SK-N-SH (cell line): ENCODE measurements at regions not wholly inside any gene's neighbourhood (a gene's known extent, or its start where the extent isn't known, plus 50 kb on each side); places are given as distances from the start of the nearest gene placed in this dataset.

Experiments
- CTCF ChIA-PET: fragments of 300-600, 350-600 bp; formaldehyde crosslinking; extraction: SDS; loops from one replicate; lab custom pipeline; 2021; lab: Yijun Ruan, JAX
- POLR2A ChIA-PET: fragments of 350-600 bp; sonication (Branson Sonifier 250); formaldehyde crosslinking; extraction: SDS; loops from one replicate; lab custom pipeline; 2020; ENCODE audit warnings: antibody characterized with exemption, inconsistent platforms; lab: Yijun Ruan, JAX
- DNase-seq: peaks from one replicate; pipeline ENCODE4 v3.0.0; 2012
- H2AFZ ChIP-seq: fragments of 200-600 bp; sonication (generic); 2 replicates; pipeline ENCODE4 v1.8.1; 2016; ENCODE audit warnings: antibody characterized with exemption, mild to moderate bottlenecking, low read depth
- H3F3A ChIP-seq: fragments of 200-600 bp; sonication (generic); replicated peaks from 2 replicates; pipeline ENCODE3; 2016; ENCODE audit warnings: antibody characterized with exemption, mild to moderate bottlenecking; ENCODE audit not compliant: insufficient read depth
- H3K27ac ChIP-seq, 2 experiments: fragments of 200-500 bp in 1 of 2; fragments of 200-600 bp in 1 of 2; sonication (Bioruptor generic) in 1 of 2; sonication (generic), shearing (Covaris generic) in 1 of 2; 2 replicates each; pipeline versions ENCODE4 v1.5.1 to v1.6.1; 2014 to 2016; ENCODE audit warnings: low read depth in 2 of 2, inconsistent platforms in 1 of 2, low read length in 1 of 2, mild to moderate bottlenecking in 1 of 2, mixed read lengths in 1 of 2
- H3K27me3 ChIP-seq: fragments of 200-600 bp; sonication (generic), shearing (Covaris generic); 2 replicates; pipeline ENCODE4 v1.6.1; 2016; ENCODE audit warnings: mixed run types; ENCODE audit not compliant: insufficient read depth
- H3K36me3 ChIP-seq, 2 experiments: fragments of 200-500 bp in 1 of 2; fragments of 200-600 bp in 1 of 2; sonication (Bioruptor generic) in 1 of 2; sonication (generic) in 1 of 2; replicated peaks in 1 of 2; 2 replicates each; pipeline versions ENCODE3 to v1.5.1; 2014 to 2016; ENCODE audit warnings: low read length in 1 of 2, mild to moderate bottlenecking in 1 of 2; ENCODE audit not compliant: insufficient read depth in 2 of 2, control insufficient read depth in 1 of 2
- H3K4me1 ChIP-seq, 2 experiments: fragments of 200-500 bp in 1 of 2; fragments of 200-600 bp in 1 of 2; sonication (Bioruptor generic) in 1 of 2; sonication (generic), shearing (Covaris generic) in 1 of 2; 2 replicates each; pipeline versions ENCODE4 v1.5.1 to v1.6.1; 2014 to 2016; ENCODE audit warnings: low read depth in 1 of 2, low read length in 1 of 2, mixed run types in 1 of 2; ENCODE audit not compliant: insufficient read depth in 2 of 2, control insufficient read depth in 1 of 2
- H3K4me2 ChIP-seq: fragments of 200-600 bp; sonication (generic), shearing (Covaris generic); 2 replicates; pipeline ENCODE4 v1.6.1; 2017; ENCODE audit warnings: mixed run types
- H3K4me3 ChIP-seq, 2 experiments: fragments of 200-500 bp in 1 of 2; fragments of 200-600 bp in 1 of 2; sonication (Bioruptor generic) in 1 of 2; sonication (generic), shearing (Covaris generic) in 1 of 2; 2 replicates each; pipeline versions ENCODE4 v1.5.1 to v1.8.1; 2014 to 2016; ENCODE audit warnings: low read depth in 2 of 2, inconsistent platforms in 1 of 2, low read length in 1 of 2, mild to moderate bottlenecking in 1 of 2, mixed read lengths in 1 of 2, moderate library complexity in 1 of 2
- H3K79me2 ChIP-seq: fragments of 200-600 bp; sonication (generic); 2 replicates; pipeline ENCODE4 v1.8.1; 2017; ENCODE audit warnings: mild to moderate bottlenecking; ENCODE audit not compliant: insufficient read depth
- H3K9ac ChIP-seq: fragments of 200-600 bp; sonication (generic); 2 replicates; pipeline ENCODE4 v1.6.1; 2017; ENCODE audit warnings: mixed run types
- H3K9me2 ChIP-seq: fragments of 200-600 bp; sonication (generic); 2 replicates; pipeline ENCODE4 v1.6.1; 2017; ENCODE audit warnings: mixed run types
- H3K9me3 ChIP-seq: fragments of 200-600 bp; sonication (generic); 2 replicates; pipeline ENCODE4 v1.6.1; 2017; ENCODE audit warnings: mixed run types, mild to moderate bottlenecking, moderate library complexity
- H4K20me1 ChIP-seq: fragments of 200-600 bp; sonication (generic); 2 replicates; pipeline ENCODE4 v1.6.1; 2017; ENCODE audit warnings: mild to moderate bottlenecking, mixed run types; ENCODE audit not compliant: insufficient read depth
- ELF1 ChIP-seq: IDR thresholded peaks from 2 replicates; pipeline ENCODE4 v1.4.0; 2012
- EP300 ChIP-seq, 2 experiments: IDR thresholded peaks; 2 replicates each; pipeline versions ENCODE4 v1.4.0 to v1.6.1; 2012; ENCODE audit warnings: borderline replicate concordance in 1 of 2, low read depth in 1 of 2, low read length in 1 of 2
- EZH2phosphoT487 ChIP-seq: fragments of 200-600 bp; sonication (generic); IDR thresholded peaks from 2 replicates; pipeline ENCODE4 v1.6.1; 2017; ENCODE audit warnings: low read depth, mixed run types, mild to moderate bottlenecking, antibody characterized with exemption, moderate library complexity, borderline replicate concordance
- FOSL2 ChIP-seq: IDR thresholded peaks from 2 replicates; pipeline ENCODE4 v1.4.0; 2012; ENCODE audit warnings: low read depth, mild to moderate bottlenecking, moderate library complexity, borderline replicate concordance
- FOXJ3 ChIP-seq: sonication (generic); formaldehyde crosslinking; IDR thresholded peaks from 2 replicates; pipeline ENCODE4 v1.5.1; 2020; ENCODE audit warnings: mild to moderate bottlenecking, missing genetic modification reagents
- FOXM1 ChIP-seq: IDR thresholded peaks from 2 replicates; pipeline ENCODE4 v1.4.0; 2012; ENCODE audit warnings: low read depth, mild to moderate bottlenecking
- GABPA ChIP-seq: IDR thresholded peaks from 2 replicates; pipeline ENCODE4 v1.4.0; 2012; ENCODE audit warnings: low read depth, mild to moderate bottlenecking
- GATA2 ChIP-seq: sonication (generic); formaldehyde crosslinking; IDR thresholded peaks from 2 replicates; pipeline ENCODE4 v1.5.0; 2020; ENCODE audit warnings: mild to moderate bottlenecking, missing genetic modification reagents
- IRF3 ChIP-seq: fragments of 150-350 bp; IDR thresholded peaks from 2 replicates; pipeline ENCODE4 v1.6.1; 2016; ENCODE audit warnings: mild to moderate bottlenecking, low read depth, low read length
- JUND ChIP-seq: IDR thresholded peaks from 2 replicates; pipeline ENCODE4 v1.4.0; 2012
- MAX ChIP-seq: IDR thresholded peaks from 2 replicates; pipeline ENCODE4 v1.4.0; 2012; ENCODE audit warnings: low read depth
- MEF2A ChIP-seq: IDR thresholded peaks from 2 replicates; pipeline ENCODE4 v1.4.0; 2012; ENCODE audit warnings: low read depth, borderline replicate concordance
- MXI1 ChIP-seq: IDR thresholded peaks from 2 replicates; pipeline ENCODE4 v1.6.1; 2012; ENCODE audit warnings: mild to moderate bottlenecking, low read depth, low read length, improper control_type of control experiment
- NFIC ChIP-seq: IDR thresholded peaks from 2 replicates; pipeline ENCODE4 v1.4.0; 2012; ENCODE audit warnings: borderline replicate concordance
- NRF1 ChIP-seq: IDR thresholded peaks from 2 replicates; pipeline ENCODE4 v1.6.1; 2012; ENCODE audit warnings: low read depth, mild to moderate bottlenecking, low read length
- PBX3 ChIP-seq: IDR thresholded peaks from 2 replicates; pipeline ENCODE4; 2012
- POLR2AphosphoS5 ChIP-seq: IDR thresholded peaks from 2 replicates; pipeline ENCODE4 v1.6.1; 2012; ENCODE audit warnings: low read depth, low read length
- RAD21 ChIP-seq: IDR thresholded peaks from 2 replicates; pipeline ENCODE4 v1.6.1; 2012; ENCODE audit warnings: mild to moderate bottlenecking, low read length
- RCOR1 ChIP-seq: fragments of 150-350 bp; IDR thresholded peaks from 2 replicates; pipeline ENCODE4 v1.6.1; 2017; ENCODE audit warnings: antibody characterized with exemption, low read length
- REST ChIP-seq: IDR thresholded peaks from 2 replicates; pipeline ENCODE4 v1.6.1; 2012; ENCODE audit warnings: mild to moderate bottlenecking, low read depth, low read length, moderate library complexity
- RFX5 ChIP-seq: IDR thresholded peaks from 2 replicates; pipeline ENCODE4 v1.6.1; 2012; ENCODE audit warnings: mild to moderate bottlenecking, improper control_type of control experiment, low read length
- SMC3 ChIP-seq: IDR thresholded peaks from 2 replicates; pipeline ENCODE4 v1.6.1; 2012; ENCODE audit warnings: low read depth, low read length, improper control_type of control experiment
- TCF12 ChIP-seq: IDR thresholded peaks from 2 replicates; pipeline ENCODE4 v1.4.0; 2012
- TEAD4 ChIP-seq: IDR thresholded peaks from 2 replicates; pipeline ENCODE4 v1.4.0; 2012; ENCODE audit warnings: mild to moderate bottlenecking, borderline replicate concordance; ENCODE audit not compliant: insufficient read depth
- YY1 ChIP-seq: IDR thresholded peaks from 2 replicates; pipeline ENCODE4 v1.4.0; 2012; ENCODE audit warnings: low read depth, mild to moderate bottlenecking
- WGBS: methylation state at CpG from one replicate; pipeline ENCODE4 v1.1.6; 2017; ENCODE audit warnings: low lambda C conversion rate; 5-methylcytosine and 5-hydroxymethylcytosine counted together

GRCh38 chr20:39533858-39534257 lies 571.7 kb downstream of the DHX35 start:
- H3K4me2 ChIP-seq, result no peak overlapping the region
- H3K27me3 ChIP-seq, result no peaks in the 10 kb centered on the region
- no peak overlapping the region for H3K4me3 ChIP-seq
- no peaks in the 10 kb centered on the region for H3K4me1 ChIP-seq
- no peaks in the 10 kb centered on the region for H3F3A ChIP-seq
- no peaks in the 10 kb centered on the region for H3K9me3 ChIP-seq
- H3K9me2 ChIP-seq, result no peaks in the 10 kb centered on the region
- 18% methylated on average over 3 of the region's 3 CpGs for whole genome bisulfite sequencing
- no peaks in the 10 kb centered on the region for H3K36me3 ChIP-seq
- no peaks in the 10 kb centered on the region for H3K79me2 ChIP-seq
- DNase-seq, result no peak
- H3K9ac ChIP-seq, result no peak overlapping the region
- H2AFZ ChIP-seq, result no peak overlapping the region
- no peak overlapping the region for H3K27ac ChIP-seq
- H4K20me1 ChIP-seq, result no peaks in the 10 kb centered on the region
- no peak for TF ChIP-seq GABPA
- no peak for TF ChIP-seq FOSL2
- no peak for TF ChIP-seq RCOR1
- no peak for TF ChIP-seq JUND
- no peak for TF ChIP-seq TCF12
- no peak for TF ChIP-seq MXI1
- no peak for TF ChIP-seq EP300 (IDR thresholded peaks at IDR 0.05; ENCODE audit: borderline replicate concordance in 1 of 2, low read depth in 1 of 2, low read length in 1 of 2)
- no peak for TF ChIP-seq PBX3
- TF ChIP-seq POLR2AphosphoS5, result no peak
- no peak for TF ChIP-seq FOXM1
- no peak for TF ChIP-seq NRF1
- TF ChIP-seq TEAD4, result no peak
- TF ChIP-seq GATA2, result no peak
- TF ChIP-seq FOXJ3 (CRISPR knock-in tag), result no peak
- TF ChIP-seq YY1, result no peak
- no peak for TF ChIP-seq RFX5
- no peak for TF ChIP-seq NFIC
- TF ChIP-seq RAD21, result no peak
- TF ChIP-seq SMC3, result no peak
- TF ChIP-seq EZH2phosphoT487, result no peak
- CTCF ChIA-PET, result no interaction called here
- POLR2A ChIA-PET, result no interaction called here

- DNase-seq, result no peak
- ChIA-PET CTCF (no interaction called here), POLR2A (no interaction called here)
- Histone ChIP-seq H3K9me3 (no peaks in the 10 kb centered on the region), H3K79me2 (no peaks in the 10 kb centered on the region), H3K4me1 (no peaks in the 10 kb centered on the region), H3K4me3 (no peak overlapping the region)
- WGBS, result 30% methylated on average over 1 of the region's 1 CpG
- TF ChIP-seq REST (no peak), RAD21 (no peak), EZH2phosphoT487 (no peak), JUND (no peak), IRF3 (no peak), MXI1 (no peak), RFX5 (no peak), POLR2AphosphoS5 (no peak), EP300 (IDR thresholded peaks at IDR 0.05; ENCODE audit: borderline replicate concordance in 1 of 2, low read depth in 1 of 2, low read length in 1 of 2) (no peak), MAX (no peak), GATA2 (no peak), MEF2A (no peak), TCF12 (no peak), ELF1 (no peak), NFIC (no peak)
- TF ChIP-seq, all 33 proteins: peak for 0
- no peaks in the 10 kb centered on the region for H3K27me3 ChIP-seq
- H3K27ac ChIP-seq, result no peak overlapping the region
- no peaks in the 10 kb centered on the region for H3K9me2 ChIP-seq
- H3K9ac ChIP-seq, result no peak overlapping the region
- no peak overlapping the region for H2AFZ ChIP-seq
- no peaks in the 10 kb centered on the region for H3K36me3 ChIP-seq
- no peaks in the 10 kb centered on the region for H4K20me1 ChIP-seq
- no peaks in the 10 kb centered on the region for H3F3A ChIP-seq
- no peak overlapping the region for H3K4me2 ChIP-seq
Measured at GRCh38 chr20:39532205-39532604, 570.1 kb downstream of the DHX35 start.
